HT-29 (cell line): ENCODE measurements at regions not wholly inside any gene's neighbourhood (a gene's known extent, or its start where the extent isn't known, plus 50 kb on each side); places are given as distances from the start of the nearest gene placed in this dataset. TPM values are rescaled to one million over a fixed set of nuclear protein-coding genes. Genes with fewer than 3 reads are reported as not detected.

Experiments
- DNase-seq: peaks from one replicate; pipeline ENCODE4 v3.0.0-alpha.2; 2015; ENCODE audit warnings: low spot score
- small RNA-seq: library from RNA; depleted of rRNA; stranded (forward); fragments of <200 nt; gene quantifications from one replicate; pipeline ENCODE3, GENCODE V24; 2014

DNA sequence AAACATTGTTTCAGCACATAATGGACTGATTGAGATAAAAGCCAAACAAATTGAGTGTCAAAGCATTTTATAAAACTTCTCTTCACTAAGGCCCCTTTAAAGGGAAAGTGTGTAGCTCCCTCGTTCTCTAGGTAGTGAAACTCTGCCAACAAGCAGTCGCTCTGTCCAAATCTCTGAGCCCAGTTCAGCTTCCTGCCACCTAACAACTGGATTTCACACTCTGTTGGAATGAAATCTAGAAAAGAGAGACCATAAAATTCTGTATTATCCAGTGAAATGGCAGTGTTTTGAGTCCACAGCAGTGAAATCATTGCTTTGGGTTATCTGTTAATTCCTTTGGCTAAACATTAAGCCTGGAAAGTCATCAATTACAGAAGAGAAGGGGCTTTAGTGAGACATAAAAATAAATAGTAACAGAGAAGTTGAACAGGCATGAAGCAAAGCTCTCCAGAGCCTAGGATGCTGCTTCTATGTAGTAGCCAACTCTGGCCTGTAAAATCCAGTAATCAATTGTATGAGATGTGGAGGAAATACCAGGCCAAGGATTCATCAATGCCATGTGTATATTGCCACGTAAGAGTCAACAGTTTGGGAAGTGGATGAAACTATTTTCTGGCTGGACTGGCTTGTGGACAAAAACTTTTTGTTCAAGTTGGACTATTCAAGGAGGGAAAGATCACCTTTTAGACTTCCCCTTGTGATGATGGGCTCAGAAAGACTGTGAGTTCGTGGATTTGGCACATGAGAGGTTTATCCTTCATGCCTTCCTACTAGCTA lies 122.5 kb downstream of the WIF1 start:
- no peak for DNase-seq

DNA sequence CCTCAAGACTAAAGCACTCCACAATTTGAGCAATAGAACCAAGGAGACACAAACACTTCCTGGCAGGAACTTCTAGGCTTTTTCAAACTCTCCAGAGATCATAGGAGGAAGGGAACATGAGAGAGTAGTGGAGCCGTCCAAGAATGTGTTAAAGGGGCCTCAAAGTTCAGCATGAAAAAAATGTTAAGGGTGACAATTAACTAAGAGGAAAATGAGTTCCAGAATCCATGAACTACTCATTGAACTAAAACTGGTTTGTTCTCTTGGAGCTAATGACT lies 122.0 kb downstream of the WIF1 start:
- no peak for DNase-seq

Small RNA genes lying in the stretch of these regions (small RNA-seq; reads per million reads assigned to genes)
- gene RNU6ATAC42P, result not detected
